ENCODE measurements at regions not wholly inside any gene's neighbourhood (a gene's known extent, or its start where the extent isn't known, plus 50 kb on each side); places are given as distances from the start of the nearest gene placed in this dataset.

DNA sequence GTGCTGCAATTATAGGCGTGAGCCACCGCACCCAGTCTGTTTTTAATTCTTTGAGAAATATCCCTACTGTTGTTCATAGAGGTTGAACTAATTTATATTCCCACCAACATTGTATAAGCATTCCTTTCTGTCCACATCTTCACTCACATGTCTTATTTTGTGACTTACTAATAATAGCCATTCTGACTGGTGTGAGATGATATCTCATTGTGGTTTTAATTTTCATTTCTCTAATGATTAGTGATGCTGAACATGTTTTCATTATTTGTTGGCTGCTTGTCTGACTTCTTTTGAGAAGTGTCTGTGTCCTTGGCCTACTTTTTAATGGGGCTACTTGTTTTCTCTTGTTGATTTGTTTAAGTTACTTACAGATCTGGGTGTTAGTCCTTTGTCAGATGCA lies 310.9 kb upstream of the MAOA start:
- TF ChIP-seq POLR2A (IDR thresholded peaks at IDR 0.05): no peak
- TF ChIP-seq, protein P1, sequence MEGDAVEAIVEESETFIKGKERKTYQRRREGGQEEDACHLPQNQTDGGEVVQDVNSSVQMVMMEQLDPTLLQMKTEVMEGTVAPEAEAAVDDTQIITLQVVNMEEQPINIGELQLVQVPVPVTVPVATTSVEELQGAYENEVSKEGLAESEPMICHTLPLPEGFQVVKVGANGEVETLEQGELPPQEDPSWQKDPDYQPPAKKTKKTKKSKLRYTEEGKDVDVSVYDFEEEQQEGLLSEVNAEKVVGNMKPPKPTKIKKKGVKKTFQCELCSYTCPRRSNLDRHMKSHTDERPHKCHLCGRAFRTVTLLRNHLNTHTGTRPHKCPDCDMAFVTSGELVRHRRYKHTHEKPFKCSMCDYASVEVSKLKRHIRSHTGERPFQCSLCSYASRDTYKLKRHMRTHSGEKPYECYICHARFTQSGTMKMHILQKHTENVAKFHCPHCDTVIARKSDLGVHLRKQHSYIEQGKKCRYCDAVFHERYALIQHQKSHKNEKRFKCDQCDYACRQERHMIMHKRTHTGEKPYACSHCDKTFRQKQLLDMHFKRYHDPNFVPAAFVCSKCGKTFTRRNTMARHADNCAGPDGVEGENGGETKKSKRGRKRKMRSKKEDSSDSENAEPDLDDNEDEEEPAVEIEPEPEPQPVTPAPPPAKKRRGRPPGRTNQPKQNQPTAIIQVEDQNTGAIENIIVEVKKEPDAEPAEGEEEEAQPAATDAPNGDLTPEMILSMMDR (IDR thresholded peaks at IDR 0.05 in 4 of 5, conservative IDR thresholded peaks at IDR 0.05 in 1 of 5): no peak
